ENCODE measurements at regions not wholly inside any gene's neighbourhood (a gene's known extent, or its start where the extent isn't known, plus 50 kb on each side); places are given as distances from the start of the nearest gene placed in this dataset.
A peak's percentile ranks its signal among the peaks of the same experiment; 100 is the strongest.

DNA sequence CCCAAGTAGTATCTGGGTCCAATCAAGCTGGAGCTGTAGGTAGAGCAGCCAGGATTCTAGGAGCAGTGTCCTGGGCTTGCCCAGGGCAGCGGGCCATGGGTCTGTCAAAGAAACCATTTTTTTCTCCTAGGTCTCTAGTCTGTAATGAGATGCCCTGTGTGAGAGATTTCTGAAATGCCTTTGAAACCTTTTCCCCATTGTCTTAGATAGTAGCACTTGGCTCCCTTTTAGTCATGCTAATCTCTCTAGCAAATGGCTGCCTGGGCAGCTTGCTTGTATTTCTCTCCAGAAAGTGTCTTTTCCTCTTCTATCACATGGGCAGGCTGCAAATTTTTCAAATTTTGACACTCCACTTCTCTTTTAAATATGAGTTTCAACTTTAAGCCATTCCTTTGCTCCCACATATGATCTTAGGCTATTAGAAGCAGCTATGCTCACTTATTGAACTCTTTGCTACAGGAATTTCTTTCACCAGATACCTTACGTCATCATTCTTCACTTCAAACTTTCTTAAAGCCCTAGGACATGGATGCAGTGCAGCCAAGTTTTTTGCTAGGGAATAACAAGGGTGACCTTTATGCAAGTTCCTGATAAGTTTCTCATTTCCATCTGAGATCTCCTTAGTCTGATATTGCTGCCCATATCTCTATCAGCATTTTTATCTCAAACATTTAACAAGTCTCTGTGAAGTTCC, 890.2 kb upstream of the VRK2 start:
- no peak for DNase-seq (ENCODE audit: low read depth in 1 of 2, low spot score in 1 of 2)
- TF ChIP-seq, protein P1, sequence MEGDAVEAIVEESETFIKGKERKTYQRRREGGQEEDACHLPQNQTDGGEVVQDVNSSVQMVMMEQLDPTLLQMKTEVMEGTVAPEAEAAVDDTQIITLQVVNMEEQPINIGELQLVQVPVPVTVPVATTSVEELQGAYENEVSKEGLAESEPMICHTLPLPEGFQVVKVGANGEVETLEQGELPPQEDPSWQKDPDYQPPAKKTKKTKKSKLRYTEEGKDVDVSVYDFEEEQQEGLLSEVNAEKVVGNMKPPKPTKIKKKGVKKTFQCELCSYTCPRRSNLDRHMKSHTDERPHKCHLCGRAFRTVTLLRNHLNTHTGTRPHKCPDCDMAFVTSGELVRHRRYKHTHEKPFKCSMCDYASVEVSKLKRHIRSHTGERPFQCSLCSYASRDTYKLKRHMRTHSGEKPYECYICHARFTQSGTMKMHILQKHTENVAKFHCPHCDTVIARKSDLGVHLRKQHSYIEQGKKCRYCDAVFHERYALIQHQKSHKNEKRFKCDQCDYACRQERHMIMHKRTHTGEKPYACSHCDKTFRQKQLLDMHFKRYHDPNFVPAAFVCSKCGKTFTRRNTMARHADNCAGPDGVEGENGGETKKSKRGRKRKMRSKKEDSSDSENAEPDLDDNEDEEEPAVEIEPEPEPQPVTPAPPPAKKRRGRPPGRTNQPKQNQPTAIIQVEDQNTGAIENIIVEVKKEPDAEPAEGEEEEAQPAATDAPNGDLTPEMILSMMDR (IDR thresholded peaks at IDR 0.05; ENCODE audit: low read depth, low read length) = no peak
- H3K4me1 ChIP-seq (ENCODE audit: low read depth) = no peaks in the 10 kb centered on the region
- peaks cover 22% of the 10 kb centered on the region for H3K27me3 ChIP-seq
- H3K9me3 ChIP-seq (ENCODE audit: low read depth) = no peaks in the 10 kb centered on the region
- H3K36me3 ChIP-seq = no peaks in the 10 kb centered on the region
- H3K27ac ChIP-seq = no peak overlapping the region
- H3K4me3 ChIP-seq = no peak overlapping the region

GRCh38 chr2:57160976-57161375, 885.6 kb upstream of the VRK2 start:
- H3K4me3 ChIP-seq = no peak overlapping the region
- H3K9me3 ChIP-seq (ENCODE audit: low read depth) = no peaks in the 10 kb centered on the region
- no peak overlapping the region for H3K27ac ChIP-seq
- no peaks in the 10 kb centered on the region for H3K4me1 ChIP-seq (ENCODE audit: low read depth)
- TF ChIP-seq, protein P1 (IDR thresholded peaks at IDR 0.05; ENCODE audit: low read depth, low read length) = no peak
- DNase-seq (ENCODE audit: low read depth in 1 of 2, low spot score in 1 of 2) = no peak
- no peaks in the 10 kb centered on the region for H3K36me3 ChIP-seq
- H3K27me3 ChIP-seq = peaks cover 66% of the 10 kb centered on the region

- Histone ChIP-seq H3K4me1 (ENCODE audit: low read depth) (no peaks in the 10 kb centered on the region), H3K9me3 (ENCODE audit: low read depth) (no peaks in the 10 kb centered on the region), H3K27me3 (peaks cover 82% of the 10 kb centered on the region), H3K27ac (no peak overlapping the region), H3K4me3 (no peak overlapping the region), H3K36me3 (no peaks in the 10 kb centered on the region)
- TF ChIP-seq, protein P1 (IDR thresholded peaks at IDR 0.05; ENCODE audit: low read depth, low read length) = no peak
- DNase-seq (ENCODE audit: low read depth in 1 of 2, low spot score in 1 of 2) = no peak
Measured at GRCh38 chr2:57177176-57177575, 869.4 kb upstream of the VRK2 start.

GRCh38 chr2:57180042-57180567, 866.5 kb upstream of the VRK2 start:
- TF ChIP-seq, protein P1 (IDR thresholded peaks at IDR 0.05; ENCODE audit: low read depth, low read length) = no peak
- H3K27me3 ChIP-seq = peaks cover 87% of the 10 kb centered on the region
- DNase-seq (ENCODE audit: low read depth in 1 of 2, low spot score in 1 of 2) = peak in 1 of 2 donors; percentile 37
- H3K27ac ChIP-seq = no peak overlapping the region
- H3K4me1 ChIP-seq (ENCODE audit: low read depth) = no peaks in the 10 kb centered on the region
- H3K4me3 ChIP-seq = no peak overlapping the region
- no peaks in the 10 kb centered on the region for H3K9me3 ChIP-seq (ENCODE audit: low read depth)
- no peaks in the 10 kb centered on the region for H3K36me3 ChIP-seq

DNA sequence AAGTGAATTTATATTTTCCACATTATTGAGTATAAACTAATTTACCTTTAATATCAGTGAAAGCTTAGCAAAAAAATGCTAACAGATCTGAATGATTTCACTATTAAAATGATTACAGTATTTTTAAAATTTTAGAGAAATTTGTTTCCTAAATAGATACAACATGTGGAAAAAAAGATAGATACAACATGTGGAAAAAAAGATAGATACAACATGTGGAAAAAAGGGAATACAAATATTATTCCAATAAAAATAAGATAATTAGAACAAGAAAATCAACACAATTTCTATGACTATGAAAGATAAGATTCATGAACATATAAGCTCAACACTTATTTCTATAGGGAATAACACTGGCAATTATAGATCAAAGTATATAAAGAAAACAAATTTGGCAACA, 865.9 kb upstream of the VRK2 start:
- Histone ChIP-seq H3K4me3 (no peak overlapping the region), H3K27me3 (peaks cover 84% of the 10 kb centered on the region), H3K36me3 (no peaks in the 10 kb centered on the region), H3K9me3 (ENCODE audit: low read depth) (no peaks in the 10 kb centered on the region), H3K4me1 (ENCODE audit: low read depth) (no peaks in the 10 kb centered on the region), H3K27ac (no peak overlapping the region)
- no peak for DNase-seq (ENCODE audit: low read depth in 1 of 2, low spot score in 1 of 2)
- TF ChIP-seq, protein P1 (IDR thresholded peaks at IDR 0.05; ENCODE audit: low read depth, low read length) = no peak

Data from cardiac muscle cell (in vitro differentiated cells and primary cell).